ENCODE measurements at regions not wholly inside any gene's neighbourhood (a gene's known extent, or its start where the extent isn't known, plus 50 kb on each side); places are given as distances from the start of the nearest gene placed in this dataset.

DNA sequence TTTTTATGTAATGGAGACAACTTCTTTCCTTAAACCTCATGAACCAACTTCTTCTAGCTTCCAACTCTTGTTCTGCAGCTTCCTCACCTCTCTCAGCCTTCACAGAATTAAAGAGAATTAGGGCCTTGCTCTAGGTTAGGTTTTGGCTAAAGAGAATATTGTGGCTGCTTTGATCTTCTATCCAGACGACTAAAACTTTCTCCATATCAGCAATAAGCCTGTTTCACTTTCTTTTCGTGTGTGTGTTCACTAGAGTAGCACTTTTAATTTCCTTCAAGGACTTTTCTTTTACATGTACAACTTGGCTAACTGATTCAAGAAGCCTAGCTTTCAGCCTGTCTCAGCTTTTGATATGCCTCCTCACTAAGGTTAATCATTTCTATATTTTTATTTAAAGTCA, 596.1 kb upstream of the NRSN1 start (continued):
- TF ChIP-seq KLF13 (CRISPR knock-in tag; IDR thresholded peaks at IDR 0.05) = no peak
- no peak for TF ChIP-seq TMF1 (CRISPR knock-in tag; IDR thresholded peaks at IDR 0.05; ENCODE audit: low read depth)
- TF ChIP-seq SPEN (CRISPR knock-in tag; IDR thresholded peaks at IDR 0.05; ENCODE audit: low read depth) = no peak

DNA sequence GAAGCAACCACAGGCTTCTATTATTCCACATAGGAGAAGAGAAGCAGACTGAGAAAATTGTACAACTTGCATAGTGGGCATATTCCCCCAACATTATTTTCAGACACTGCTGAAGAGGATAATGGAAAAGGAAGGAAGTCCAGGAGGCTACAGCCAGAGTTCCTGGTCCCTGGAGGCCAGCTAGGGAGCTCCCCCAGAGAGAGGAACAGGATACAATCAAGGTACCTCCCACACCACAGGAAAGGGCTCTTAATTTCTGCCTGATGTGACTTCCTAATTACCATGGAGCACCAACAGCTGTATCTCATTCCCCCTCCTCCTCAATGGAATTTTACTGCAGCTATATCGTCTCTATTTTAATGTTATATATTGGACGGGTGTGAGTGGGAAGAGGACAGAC, 594.3 kb upstream of the NRSN1 start:
- H3K9me3 ChIP-seq (ENCODE audit: low read length) = no peaks in the 10 kb centered on the region
- no peak for ATAC-seq
- no peak for DNase-seq (ENCODE audit: low spot score)
- H4K20me1 ChIP-seq (ENCODE audit: insufficient read depth, low read length) = no peaks in the 10 kb centered on the region
- BruUV-seq (replicated peaks) = no TSS peak
- no peak overlapping the region for H3K27ac ChIP-seq (ENCODE audit: extremely low read length, insufficient read depth, low read length)
- H3K27me3 ChIP-seq (ENCODE audit: control insufficient read depth in 1 of 2, insufficient read depth in 2 of 2, low read length in 2 of 2) = no peaks in the 10 kb centered on the region
- H3K9ac ChIP-seq (ENCODE audit: insufficient read depth, low read depth, low read length) = no peak overlapping the region
- CTCF ChIA-PET (ENCODE audit: low intra/inter-chr PET ratio, low total read pairs) = no interaction called here
- H3K4me2 ChIP-seq (ENCODE audit: low read depth, low read length) = no peak overlapping the region
- POLR2A ChIA-PET = no interaction called here
- intact Hi-C loops (cut with micrococcal nuclease; ENCODE audit: unreplicated experiment) (no loop called here), in situ Hi-C loops (cut with HindIII; ENCODE audit: extremely low pct_ligation_motif_present, low pct_unique_long_range_greater_than_20kb) (no loop called here)
- no peak for FAIRE-seq
- H3K4me1 ChIP-seq (ENCODE audit: insufficient read depth, low read length) = no peaks in the 10 kb centered on the region
- no peak overlapping the region for H3K4me3 ChIP-seq (replicated peaks in 1 of 3; ENCODE audit: insufficient read depth in 1 of 3, low read depth in 2 of 3, low read length in 3 of 3)
- 30% methylated on average over 2 of the region's 2 CpGs for WGBS (ENCODE audit: low lambda C conversion rate)
- H3K36me3 ChIP-seq (replicated peaks in 1 of 2; ENCODE audit: control insufficient read depth in 1 of 2, insufficient read depth in 2 of 2, low read length in 2 of 2) = no peaks in the 10 kb centered on the region
- H2AFZ ChIP-seq (ENCODE audit: low read length) = no peak overlapping the region
- H3K79me2 ChIP-seq (ENCODE audit: insufficient read depth, low read length) = no peaks in the 10 kb centered on the region
- TF ChIP-seq TAF1 (CRISPR knock-in tag; IDR thresholded peaks at IDR 0.05) (no peak), ZNF543 (CRISPR knock-in tag; IDR thresholded peaks at IDR 0.05) (no peak), ZMYM4 (CRISPR knock-in tag; IDR thresholded peaks at IDR 0.05) (no peak), PHF20 (CRISPR knock-in tag; IDR thresholded peaks at IDR 0.05) (no peak), PHF8 (CRISPR knock-in tag; IDR thresholded peaks at IDR 0.05) (no peak), ZNF674 (CRISPR knock-in tag; IDR thresholded peaks at IDR 0.05; ENCODE audit: low read depth) (no peak), SAFB2 (CRISPR knock-in tag; IDR thresholded peaks at IDR 0.05; ENCODE audit: borderline replicate concordance, low read depth) (no peak), ZNF616 (CRISPR knock-in tag; IDR thresholded peaks at IDR 0.05; ENCODE audit: low read depth) (no peak), ZNF20 (CRISPR knock-in tag; IDR thresholded peaks at IDR 0.05) (no peak), FOSL2 (CRISPR knock-in tag; IDR thresholded peaks at IDR 0.05) (no peak), ZNF432 (CRISPR knock-in tag; IDR thresholded peaks at IDR 0.05; ENCODE audit: borderline replicate concordance) (no peak), ZNF326 (CRISPR knock-in tag; IDR thresholded peaks at IDR 0.05; ENCODE audit: borderline replicate concordance) (no peak)
- TF ChIP-seq, protein P1, sequence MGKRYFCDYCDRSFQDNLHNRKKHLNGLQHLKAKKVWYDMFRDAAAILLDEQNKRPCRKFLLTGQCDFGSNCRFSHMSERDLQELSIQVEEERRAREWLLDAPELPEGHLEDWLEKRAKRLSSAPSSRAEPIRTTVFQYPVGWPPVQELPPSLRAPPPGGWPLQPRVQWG (CRISPR knock-in tag; IDR thresholded peaks at IDR 0.05; ENCODE audit: borderline replicate concordance, low read depth) = no peak
- TF ChIP-seq, protein P2, sequence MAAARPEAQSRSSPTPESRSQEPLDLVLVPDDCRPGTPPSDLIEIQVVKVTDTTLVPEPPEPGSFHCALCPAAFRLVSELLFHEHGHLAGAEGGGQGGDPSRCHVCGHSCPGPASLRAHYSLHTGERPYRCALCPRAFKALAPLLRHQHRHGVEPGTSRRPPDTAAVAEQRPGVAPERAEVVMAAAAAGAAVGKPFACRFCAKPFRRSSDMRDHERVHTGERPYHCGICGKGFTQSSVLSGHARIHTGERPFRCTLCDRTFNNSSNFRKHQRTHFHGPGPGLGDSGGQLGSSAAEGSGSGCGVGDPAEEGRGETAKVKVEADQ (CRISPR knock-in tag; IDR thresholded peaks at IDR 0.05; ENCODE audit: borderline replicate concordance) = no peak
- TF ChIP-seq, protein P3, sequence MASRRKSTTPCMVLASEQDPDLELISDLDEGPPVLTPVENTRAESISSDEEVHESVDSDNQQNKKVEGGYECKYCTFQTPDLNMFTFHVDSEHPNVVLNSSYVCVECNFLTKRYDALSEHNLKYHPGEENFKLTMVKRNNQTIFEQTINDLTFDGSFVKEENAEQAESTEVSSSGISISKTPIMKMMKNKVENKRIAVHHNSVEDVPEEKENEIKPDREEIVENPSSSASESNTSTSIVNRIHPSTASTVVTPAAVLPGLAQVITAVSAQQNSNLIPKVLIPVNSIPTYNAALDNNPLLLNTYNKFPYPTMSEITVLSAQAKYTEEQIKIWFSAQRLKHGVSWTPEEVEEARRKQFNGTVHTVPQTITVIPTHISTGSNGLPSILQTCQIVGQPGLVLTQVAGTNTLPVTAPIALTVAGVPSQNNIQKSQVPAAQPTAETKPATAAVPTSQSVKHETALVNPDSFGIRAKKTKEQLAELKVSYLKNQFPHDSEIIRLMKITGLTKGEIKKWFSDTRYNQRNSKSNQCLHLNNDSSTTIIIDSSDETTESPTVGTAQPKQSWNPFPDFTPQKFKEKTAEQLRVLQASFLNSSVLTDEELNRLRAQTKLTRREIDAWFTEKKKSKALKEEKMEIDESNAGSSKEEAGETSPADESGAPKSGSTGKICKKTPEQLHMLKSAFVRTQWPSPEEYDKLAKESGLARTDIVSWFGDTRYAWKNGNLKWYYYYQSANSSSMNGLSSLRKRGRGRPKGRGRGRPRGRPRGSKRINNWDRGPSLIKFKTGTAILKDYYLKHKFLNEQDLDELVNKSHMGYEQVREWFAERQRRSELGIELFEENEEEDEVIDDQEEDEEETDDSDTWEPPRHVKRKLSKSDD (CRISPR knock-in tag; IDR thresholded peaks at IDR 0.05; ENCODE audit: low read depth) = no peak
- TF ChIP-seq, protein P4, sequence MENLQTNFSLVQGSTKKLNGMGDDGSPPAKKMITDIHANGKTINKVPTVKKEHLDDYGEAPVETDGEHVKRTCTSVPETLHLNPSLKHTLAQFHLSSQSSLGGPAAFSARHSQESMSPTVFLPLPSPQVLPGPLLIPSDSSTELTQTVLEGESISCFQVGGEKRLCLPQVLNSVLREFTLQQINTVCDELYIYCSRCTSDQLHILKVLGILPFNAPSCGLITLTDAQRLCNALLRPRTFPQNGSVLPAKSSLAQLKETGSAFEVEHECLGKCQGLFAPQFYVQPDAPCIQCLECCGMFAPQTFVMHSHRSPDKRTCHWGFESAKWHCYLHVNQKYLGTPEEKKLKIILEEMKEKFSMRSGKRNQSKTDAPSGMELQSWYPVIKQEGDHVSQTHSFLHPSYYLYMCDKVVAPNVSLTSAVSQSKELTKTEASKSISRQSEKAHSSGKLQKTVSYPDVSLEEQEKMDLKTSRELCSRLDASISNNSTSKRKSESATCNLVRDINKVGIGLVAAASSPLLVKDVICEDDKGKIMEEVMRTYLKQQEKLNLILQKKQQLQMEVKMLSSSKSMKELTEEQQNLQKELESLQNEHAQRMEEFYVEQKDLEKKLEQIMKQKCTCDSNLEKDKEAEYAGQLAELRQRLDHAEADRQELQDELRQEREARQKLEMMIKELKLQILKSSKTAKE (CRISPR knock-in tag; IDR thresholded peaks at IDR 0.05; ENCODE audit: borderline replicate concordance) = no peak

All from HepG2 (cell line).